CD4-positive, alpha-beta memory T cell (primary cell): ENCODE measurements at regions not wholly inside any gene's neighbourhood (a gene's known extent, or its start where the extent isn't known, plus 50 kb on each side); places are given as distances from the start of the nearest gene placed in this dataset.

Source experiments
- CTCF ChIA-PET: fragments of 350-600 bp; sonication (Branson Sonifier 250); formaldehyde crosslinking; loops from one replicate; lab custom pipeline; 2021; ENCODE audit warnings: inconsistent platforms; ENCODE audit not compliant: partially characterized antibody; lab: Charles Lee
- POLR2A ChIA-PET: fragments of 350-600 bp; sonication (Branson Sonifier 250); formaldehyde crosslinking; loops from one replicate; lab custom pipeline; 2021; ENCODE audit not compliant: partially characterized antibody; lab: Charles Lee
- DNase-seq, 5 donors: peaks; one replicate each; pipeline versions ENCODE4 v3.0.0 to v3.0.0-alpha.2; 2020 to 2022; ENCODE audit warnings: mixed read lengths in 1 of 5
- H3K27ac ChIP-seq: one replicate; pipeline ENCODE4 v1.7.0; 2013; ENCODE audit warnings: low read depth, low read length
- H3K27me3 ChIP-seq: 2 replicates; pipeline ENCODE4 v1.7.0; 2013; ENCODE audit warnings: mild to moderate bottlenecking, low read length, moderate library complexity; ENCODE audit not compliant: insufficient read depth
- H3K36me3 ChIP-seq: 2 replicates; pipeline ENCODE4 v1.7.0; 2013; ENCODE audit warnings: mild to moderate bottlenecking, low read length, moderate library complexity; ENCODE audit not compliant: insufficient read depth
- H3K4me1 ChIP-seq: 2 replicates; pipeline ENCODE4 v1.7.0; 2013; ENCODE audit warnings: mild to moderate bottlenecking, low read length, moderate library complexity; ENCODE audit not compliant: insufficient read depth
- H3K4me3 ChIP-seq, 2 donors: one replicate each; pipeline ENCODE4 v1.7.0; 2013; ENCODE audit warnings: low read length in 2 of 2, mild to moderate bottlenecking in 1 of 2
- H3K9me3 ChIP-seq, 2 donors: one replicate each; pipeline ENCODE4 v1.7.0; 2013; ENCODE audit warnings: low read length in 2 of 2, control low read depth in 1 of 2; ENCODE audit not compliant: control insufficient read depth in 1 of 2
- H3K27ac Mint-ChIP-seq, 7 donors: one replicate each; pipeline ENCODE4 v1.8.0; 2020 to 2021; ENCODE audit warnings: mixed read lengths in 7 of 7, mild to moderate bottlenecking in 6 of 7, inconsistent platforms in 3 of 7, moderate library complexity in 3 of 7
- H3K27me3 Mint-ChIP-seq, 2 donors: one replicate each; pipeline ENCODE4 v1.8.0; 2020 to 2021; ENCODE audit warnings: mixed read lengths in 2 of 2
- H3K36me3 Mint-ChIP-seq, 2 donors: one replicate each; pipeline ENCODE4 v1.8.0; 2020 to 2021; ENCODE audit warnings: mixed read lengths in 2 of 2, inconsistent platforms in 1 of 2, mild to moderate bottlenecking in 1 of 2
- H3K4me1 Mint-ChIP-seq, 4 donors: one replicate each; pipeline ENCODE4 v1.8.0; 2020 to 2021; ENCODE audit warnings: mixed read lengths in 4 of 4, mild to moderate bottlenecking in 1 of 4
- H3K4me3 Mint-ChIP-seq, 8 donors: one replicate each; pipeline ENCODE4 v1.8.0; 2020 to 2021; ENCODE audit warnings: mixed read lengths in 8 of 8, mild to moderate bottlenecking in 7 of 8, moderate library complexity in 6 of 8, inconsistent platforms in 3 of 8
- H3K9me3 Mint-ChIP-seq, 8 donors: one replicate each; pipeline ENCODE4 v1.8.0; 2020 to 2021; ENCODE audit warnings: mixed read lengths in 8 of 8, mild to moderate bottlenecking in 5 of 8, inconsistent platforms in 3 of 8, moderate library complexity in 1 of 8
- intact Hi-C: fragments of 100-400 bp; cut with micrococcal nuclease; formaldehyde crosslinking; loops from one replicate; pipeline ENCODE4 v1.15.1; 2023

GRCh38 chr6:165830761-165831160 is 167.7 kb upstream of the PDE10A start:
- Mint-ChIP-seq H3K4me1 (peaks cover 5 to 13% (median 10%) of the 10 kb centered on the region in 4 donors), H3K36me3 (no peaks in the 10 kb centered on the region), H3K27ac (no peak overlapping the region), H3K9me3 (peaks cover 0 to 3% (median 0%) of the 10 kb centered on the region in 8 donors), H3K27me3 (peaks cover 17 to 18% of the 10 kb centered on the region in 2 donors), H3K4me3 (no peak overlapping the region)
- ChIA-PET CTCF (interaction anchor here (0.9 kb wide), 1 partner anchor 10 kb away, joined by 4 read pairs; no protein-coding TSS in a partner anchor), POLR2A (no interaction called here)
- no peak overlapping the region for H3K27ac ChIP-seq
- no peak for DNase-seq
- H3K27me3 ChIP-seq: no peaks in the 10 kb centered on the region
- intact Hi-C loops: no loop called here
- peaks cover 5% of the 10 kb centered on the region for H3K4me1 ChIP-seq
- H3K36me3 ChIP-seq: no peaks in the 10 kb centered on the region
- no peak overlapping the region for H3K4me3 ChIP-seq
- no peaks in the 10 kb centered on the region for H3K9me3 ChIP-seq

GRCh38 chr6:165829376-165829775 is 166.3 kb upstream of the PDE10A start:
- Histone ChIP-seq H3K36me3 (no peaks in the 10 kb centered on the region), H3K27ac (no peak overlapping the region), H3K4me3 (no peak overlapping the region), H3K9me3 (no peaks in the 10 kb centered on the region), H3K4me1 (peaks cover 5% of the 10 kb centered on the region), H3K27me3 (no peaks in the 10 kb centered on the region)
- H3K36me3 Mint-ChIP-seq: no peaks in the 10 kb centered on the region
- ChIA-PET CTCF (no interaction called here), POLR2A (no interaction called here)
- peaks cover 0 to 3% (median 0%) of the 10 kb centered on the region in 8 donors for H3K9me3 Mint-ChIP-seq
- peaks cover 12 to 15% of the 10 kb centered on the region in 2 donors for H3K27me3 Mint-ChIP-seq
- DNase-seq: no peak
- peaks cover 5 to 13% (median 10%) of the 10 kb centered on the region in 4 donors for H3K4me1 Mint-ChIP-seq
- H3K4me3 Mint-ChIP-seq: no peak overlapping the region
- intact Hi-C loops: no loop called here
- no peak overlapping the region for H3K27ac Mint-ChIP-seq

GRCh38 chr6:165827190-165827518 is 164.1 kb upstream of the PDE10A start:
- peaks cover 2 to 13% (median 5%) of the 10 kb centered on the region in 4 donors for H3K4me1 Mint-ChIP-seq
- H3K27ac Mint-ChIP-seq: no peak overlapping the region
- Histone ChIP-seq H3K9me3 (no peaks in the 10 kb centered on the region), H3K4me3 (no peak overlapping the region), H3K36me3 (no peaks in the 10 kb centered on the region), H3K27ac (no peak overlapping the region), H3K27me3 (no peaks in the 10 kb centered on the region), H3K4me1 (peaks cover under 1% of the 10 kb centered on the region)
- H3K4me3 Mint-ChIP-seq: no peak overlapping the region
- no peak for DNase-seq
- peaks cover 9 to 15% of the 10 kb centered on the region in 2 donors for H3K27me3 Mint-ChIP-seq
- ChIA-PET POLR2A (no interaction called here), CTCF (interaction anchor here (1.7 kb wide), 1 partner anchor 23 kb away, joined by 6 read pairs; no protein-coding TSS in a partner anchor)
- H3K36me3 Mint-ChIP-seq: no peaks in the 10 kb centered on the region
- H3K9me3 Mint-ChIP-seq: peaks cover 0 to 3% (median 0%) of the 10 kb centered on the region in 8 donors
- intact Hi-C loops: no loop called here

GRCh38 chr6:165826487-165827189 is 163.6 kb upstream of the PDE10A start:
- intact Hi-C loops: no loop called here
- Histone ChIP-seq H3K4me1 (no peaks in the 10 kb centered on the region), H3K27ac (no peak overlapping the region), H3K36me3 (no peaks in the 10 kb centered on the region), H3K27me3 (no peaks in the 10 kb centered on the region), H3K4me3 (no peak overlapping the region), H3K9me3 (no peaks in the 10 kb centered on the region)
- H3K4me3 Mint-ChIP-seq: no peak overlapping the region
- no peak overlapping the region for H3K27ac Mint-ChIP-seq
- no peaks in the 10 kb centered on the region for H3K36me3 Mint-ChIP-seq
- peaks cover 7 to 12% of the 10 kb centered on the region in 2 donors for H3K27me3 Mint-ChIP-seq
- no peak for DNase-seq
- peaks cover 0 to 3% (median 0%) of the 10 kb centered on the region in 8 donors for H3K9me3 Mint-ChIP-seq
- peaks cover 0 to 9% (median 2%) of the 10 kb centered on the region in 4 donors for H3K4me1 Mint-ChIP-seq
- ChIA-PET POLR2A (no interaction called here), CTCF (interaction anchor here (1.7 to 1.8 kb wide), 2 partner anchors 24 kb away, joined by 5 to 6 read pairs; no protein-coding TSS in a partner anchor)

- no peaks in the 10 kb centered on the region for H3K27me3 ChIP-seq
- peaks cover 6 to 14% of the 10 kb centered on the region in 2 donors for H3K27me3 Mint-ChIP-seq
- H3K4me1 ChIP-seq: no peaks in the 10 kb centered on the region
- intact Hi-C loops: no loop called here
- no peaks in the 10 kb centered on the region for H3K36me3 ChIP-seq
- no peak overlapping the region for H3K27ac ChIP-seq
- ChIA-PET CTCF (interaction anchor here (1.8 kb wide), 1 partner anchor 25 kb away, joined by 5 read pairs; no protein-coding TSS in a partner anchor), POLR2A (no interaction called here)
- H3K9me3 Mint-ChIP-seq: peaks cover 0 to 3% (median 0%) of the 10 kb centered on the region in 8 donors
- no peak overlapping the region for H3K4me3 Mint-ChIP-seq
- no peak for DNase-seq
- no peaks in the 10 kb centered on the region for H3K9me3 ChIP-seq
- H3K4me3 ChIP-seq: no peak overlapping the region
- peaks cover 0 to 2% (median 0%) of the 10 kb centered on the region in 4 donors for H3K4me1 Mint-ChIP-seq
- H3K36me3 Mint-ChIP-seq: no peaks in the 10 kb centered on the region
- no peak overlapping the region for H3K27ac Mint-ChIP-seq
Observed at GRCh38 chr6:165825256-165825815, 162.3 kb upstream of the PDE10A start.

GRCh38 chr6:165823609-165824326 is 160.7 kb upstream of the PDE10A start:
- DNase-seq: no peak
- peaks cover 0 to 3% (median 0%) of the 10 kb centered on the region in 8 donors for H3K9me3 Mint-ChIP-seq
- POLR2A ChIA-PET: no interaction called here
- H3K4me3 Mint-ChIP-seq: no peak overlapping the region
- CTCF ChIA-PET: no interaction called here
- H3K27me3 Mint-ChIP-seq: peaks cover 15% of the 10 kb centered on the region in 2 donors
- no peaks in the 10 kb centered on the region for H3K36me3 Mint-ChIP-seq
- no peaks in the 10 kb centered on the region for H3K4me1 ChIP-seq
- intact Hi-C loops: no loop called here
- peaks cover 0 to 2% (median 0%) of the 10 kb centered on the region in 4 donors for H3K4me1 Mint-ChIP-seq
- no peak overlapping the region for H3K27ac Mint-ChIP-seq
- no peak overlapping the region for H3K4me3 ChIP-seq
- no peaks in the 10 kb centered on the region for H3K36me3 ChIP-seq
- H3K9me3 ChIP-seq: no peaks in the 10 kb centered on the region
- H3K27me3 ChIP-seq: no peaks in the 10 kb centered on the region
- H3K27ac ChIP-seq: no peak overlapping the region

- Mint-ChIP-seq H3K9me3 (peaks cover 0 to 3% (median 0%) of the 10 kb centered on the region in 8 donors), H3K27me3 (peaks cover 15 to 18% of the 10 kb centered on the region in 2 donors), H3K4me1 (peaks cover 0 to 2% (median 0%) of the 10 kb centered on the region in 4 donors), H3K27ac (no peak overlapping the region), H3K4me3 (no peak overlapping the region), H3K36me3 (no peaks in the 10 kb centered on the region)
- no peaks in the 10 kb centered on the region for H3K4me1 ChIP-seq
- H3K4me3 ChIP-seq: no peak overlapping the region
- no peaks in the 10 kb centered on the region for H3K27me3 ChIP-seq
- H3K36me3 ChIP-seq: no peaks in the 10 kb centered on the region
- POLR2A ChIA-PET: no interaction called here
- CTCF ChIA-PET: interaction anchor here (0.9 kb wide), 1 partner anchor 62 kb away, joined by 3 read pairs; no protein-coding TSS in a partner anchor
- no peak overlapping the region for H3K27ac ChIP-seq
- no peaks in the 10 kb centered on the region for H3K9me3 ChIP-seq
- no peak for DNase-seq
- intact Hi-C loops: no loop called here
Observed at GRCh38 chr6:165822501-165822900, 159.5 kb upstream of the PDE10A start.
